HG03565 (cell line): ENCODE measurements at regions not wholly inside any gene's neighbourhood (a gene's known extent, or its start where the extent isn't known, plus 50 kb on each side); places are given as distances from the start of the nearest gene placed in this dataset.
"Not testable (repeated sequence)": the region's sequence is repeated elsewhere in the genome, so short reads cannot be mapped to it uniquely, and the experiment has no call there.

Source experiments
- ATAC-seq: cut with Tn5 transposase; IDR thresholded peaks from one replicate; pipeline ENCODE4 v1.9.1; 2021; ENCODE audit warnings: mild to moderate bottlenecking, moderate library complexity; ENCODE audit not compliant: unreplicated experiment

- ATAC-seq: not testable (repeated sequence)
Measured at GRCh38 chr7:76971201-76971600, 61.0 kb downstream of the SPDYE17 start.

- ATAC-seq: not testable (repeated sequence)
Measured at GRCh38 chr7:76969892-76970291, 62.3 kb downstream of the SPDYE17 start.

GRCh38 chr7:76965731-76966548 is 66.2 kb downstream of the SPDYE17 start:
- not testable (repeated sequence) for ATAC-seq

GRCh38 chr7:76964050-76964449 is 68.1 kb downstream of the SPDYE17 start:
- ATAC-seq: not testable (repeated sequence)

GRCh38 chr7:76963061-76963460 is 69.1 kb downstream of the SPDYE17 start:
- ATAC-seq: not testable (repeated sequence)

GRCh38 chr7:76960400-76960986 is 71.7 kb downstream of the SPDYE17 start:
- ATAC-seq: not testable (repeated sequence)

- ATAC-seq: peak; percentile 95
Measured at GRCh38 chr7:76959573-76960399, 72.4 kb downstream of the SPDYE17 start.

GRCh38 chr7:76956531-76956930 is 75.6 kb downstream of the SPDYE17 start:
- ATAC-seq: not testable (repeated sequence)

- not testable (repeated sequence) for ATAC-seq
Measured at GRCh38 chr7:76955124-76955523, 77.0 kb downstream of the SPDYE17 start.

- peak; percentile 54 for ATAC-seq
Measured at GRCh38 chr7:76944603-76945002, 87.6 kb downstream of the SPDYE17 start.

- ATAC-seq: peak; percentile 45
Measured at GRCh38 chr7:76941809-76942765, 90.1 kb downstream of the SPDYE17 start.

GRCh38 chr7:76937781-76938180 is 94.4 kb downstream of the SPDYE17 start:
- not testable (repeated sequence) for ATAC-seq

- not testable (repeated sequence) for ATAC-seq
Measured at GRCh38 chr7:76937330-76937729, 94.8 kb downstream of the SPDYE17 start.

- ATAC-seq: peak; percentile 48
Measured at GRCh38 chr7:76936346-76936745, 95.8 kb downstream of the SPDYE17 start.

- not testable (repeated sequence) for ATAC-seq
Measured at GRCh38 chr7:76934711-76935110, 97.5 kb downstream of the SPDYE17 start.

GRCh38 chr7:76932957-76933356 is 99.2 kb downstream of the SPDYE17 start:
- peak; percentile 55 for ATAC-seq

- ATAC-seq: not testable (repeated sequence)
Measured at GRCh38 chr7:76931441-76931840, 100.7 kb downstream of the SPDYE17 start.

- not testable (repeated sequence) for ATAC-seq
Measured at GRCh38 chr7:76930416-76930815, 101.7 kb downstream of the SPDYE17 start.

- ATAC-seq: not testable (repeated sequence)
Measured at GRCh38 chr7:76928751-76929150, 103.4 kb downstream of the SPDYE17 start.

- peak; percentile 42 for ATAC-seq
Measured at GRCh38 chr7:76927741-76928393, 104.3 kb downstream of the SPDYE17 start.
